HG03521 (cell line): ENCODE measurements at regions not wholly inside any gene's neighbourhood (a gene's known extent, or its start where the extent isn't known, plus 50 kb on each side); places are given as distances from the start of the nearest gene placed in this dataset.

Source experiments
- ATAC-seq: cut with Tn5 transposase; IDR thresholded peaks from one replicate; pipeline ENCODE4 v1.9.1; 2021; ENCODE audit warnings: mild to moderate bottlenecking, moderate library complexity; ENCODE audit not compliant: unreplicated experiment

DNA sequence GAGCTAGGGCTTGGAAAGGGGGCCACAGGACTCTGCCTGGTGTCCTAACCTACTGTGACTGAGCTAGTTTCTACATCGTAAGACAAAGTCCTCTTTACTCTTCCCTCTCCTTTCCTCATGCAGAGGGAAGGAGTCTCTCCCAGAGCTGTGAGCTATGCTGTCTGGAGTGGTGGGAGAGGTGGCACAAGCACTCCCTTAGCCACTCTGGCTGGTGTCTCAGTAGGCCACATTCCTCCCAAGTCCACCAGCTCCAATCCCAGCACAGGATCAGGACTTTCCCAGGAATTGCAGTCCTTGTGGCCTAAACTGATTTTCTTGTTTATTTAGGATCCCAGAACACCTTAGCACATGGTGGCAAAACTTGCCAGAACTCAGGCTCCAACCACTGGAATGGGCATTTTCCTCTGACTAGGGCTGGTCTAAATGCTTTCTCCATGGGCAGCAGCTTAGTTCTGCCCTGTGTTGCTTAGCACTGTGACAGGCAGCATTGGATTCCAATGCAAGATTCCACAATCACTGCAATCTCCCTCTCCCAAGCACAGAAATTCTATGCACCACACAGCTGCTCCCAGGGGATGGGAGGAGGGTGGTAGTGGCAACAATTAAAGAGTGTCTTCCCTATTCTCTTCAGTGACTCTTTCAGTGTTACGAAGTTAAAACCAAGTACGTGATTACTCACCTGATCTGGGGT is 733.3 kb downstream of the HACE1 start:
- no peak for ATAC-seq

DNA sequence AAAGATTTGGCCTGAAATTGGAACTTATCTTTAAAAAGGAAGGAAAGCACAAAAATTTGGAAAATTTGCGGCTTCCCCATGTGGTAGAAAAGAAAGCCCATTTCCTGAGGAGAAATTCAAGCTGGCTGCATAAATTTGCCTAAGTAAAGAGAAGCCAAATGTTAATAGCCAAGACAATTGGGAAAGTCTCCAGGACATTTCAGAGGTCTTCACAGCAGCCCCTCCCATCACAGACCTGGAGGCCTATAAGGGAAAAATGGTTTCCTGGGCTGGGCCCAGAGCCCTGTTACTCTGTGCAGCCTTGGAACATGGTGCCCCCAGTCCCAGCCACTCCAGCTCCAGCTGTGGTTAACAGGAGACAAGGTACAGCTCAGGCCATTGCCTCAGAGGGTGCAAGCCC is 736.5 kb downstream of the HACE1 start:
- ATAC-seq = no peak

DNA sequence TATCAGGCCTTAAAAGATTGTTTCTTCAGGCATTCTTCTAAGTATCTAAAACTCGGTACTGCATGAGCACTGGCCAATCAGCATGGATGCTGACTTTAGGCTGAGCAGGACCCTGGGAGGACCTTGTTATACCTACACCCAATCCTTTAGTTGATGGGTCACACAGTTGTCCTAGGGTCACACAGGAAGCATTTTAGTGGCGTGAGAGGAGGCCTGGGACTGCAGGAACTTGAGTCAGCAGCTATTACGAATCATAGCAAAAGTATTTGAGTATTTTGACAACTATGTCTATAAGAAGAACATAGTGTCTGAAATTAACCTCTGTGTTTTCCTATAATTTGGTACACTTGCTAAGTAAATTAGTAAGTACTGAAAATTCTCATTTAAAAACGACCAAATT is 741.4 kb downstream of the HACE1 start:
- ATAC-seq = no peak

DNA sequence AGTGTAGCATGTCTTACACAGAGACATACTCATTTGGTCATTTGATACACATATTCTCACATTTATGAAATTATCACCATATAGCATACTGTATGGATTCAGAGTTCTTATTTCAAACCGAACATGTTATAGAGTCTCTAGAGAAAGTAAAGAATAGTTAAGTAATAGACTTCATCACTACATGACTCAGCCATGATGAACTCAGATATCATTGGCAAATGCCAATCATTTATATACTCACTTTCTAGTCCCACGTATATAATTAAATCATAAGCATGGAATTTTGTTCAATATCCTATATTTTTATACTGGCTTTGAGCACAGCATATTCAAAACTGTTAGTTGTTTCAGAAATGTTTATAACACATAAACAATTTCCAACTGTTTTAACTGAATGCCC is 749.9 kb downstream of the HACE1 start:
- ATAC-seq = no peak

DNA sequence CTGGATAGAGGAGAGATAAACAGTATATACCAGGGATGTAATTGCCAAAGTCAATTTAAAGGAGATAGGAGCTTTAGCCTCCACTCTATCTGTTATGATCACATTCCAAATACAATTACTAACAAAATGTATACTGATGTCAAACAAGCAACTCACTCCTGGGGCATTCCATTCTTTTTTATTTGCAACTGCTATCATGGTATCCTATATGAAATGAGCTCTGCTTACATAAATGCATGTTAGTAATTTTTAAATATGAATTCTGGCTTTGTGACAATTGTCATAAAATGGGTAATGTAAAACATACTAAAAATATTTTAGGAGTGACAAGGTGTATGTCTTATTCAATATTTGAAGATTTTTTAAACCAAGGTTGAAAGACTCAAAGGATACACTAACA is 751.1 kb downstream of the HACE1 start:
- ATAC-seq = no peak

DNA sequence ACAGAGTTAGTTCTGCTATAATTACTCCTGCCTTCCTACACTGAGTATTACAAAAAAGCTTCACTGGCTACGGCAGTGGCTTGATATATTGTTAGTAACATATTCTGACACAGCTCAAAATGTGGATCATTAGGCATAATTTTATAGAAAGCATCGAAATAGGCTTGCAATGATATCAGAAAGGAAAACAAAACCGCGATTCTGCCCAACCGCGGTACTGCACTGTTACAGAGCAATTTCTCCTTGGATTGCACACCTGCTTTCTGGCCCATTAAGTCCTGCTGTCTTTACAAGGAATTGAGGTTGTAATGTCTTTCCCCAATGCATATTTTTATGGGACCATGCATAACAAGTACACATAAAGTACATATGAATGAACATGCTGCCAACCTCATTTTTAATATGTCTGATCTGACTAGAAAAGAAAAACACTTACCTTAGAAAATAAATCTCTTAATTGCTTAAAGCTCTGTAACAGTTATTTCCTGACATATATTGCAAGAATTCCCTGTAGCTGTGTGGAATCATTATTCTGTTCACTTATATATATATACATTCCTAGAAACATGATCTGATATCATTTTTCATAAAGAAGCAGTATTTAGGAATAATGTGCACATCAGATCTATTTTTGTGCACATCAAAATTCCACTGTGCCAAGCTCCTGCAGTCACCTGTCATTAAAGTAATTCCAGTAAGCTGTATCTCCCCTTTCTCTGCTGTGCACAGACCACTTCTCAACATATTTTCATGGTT is 763.9 kb downstream of the HACE1 start:
- no peak for ATAC-seq

DNA sequence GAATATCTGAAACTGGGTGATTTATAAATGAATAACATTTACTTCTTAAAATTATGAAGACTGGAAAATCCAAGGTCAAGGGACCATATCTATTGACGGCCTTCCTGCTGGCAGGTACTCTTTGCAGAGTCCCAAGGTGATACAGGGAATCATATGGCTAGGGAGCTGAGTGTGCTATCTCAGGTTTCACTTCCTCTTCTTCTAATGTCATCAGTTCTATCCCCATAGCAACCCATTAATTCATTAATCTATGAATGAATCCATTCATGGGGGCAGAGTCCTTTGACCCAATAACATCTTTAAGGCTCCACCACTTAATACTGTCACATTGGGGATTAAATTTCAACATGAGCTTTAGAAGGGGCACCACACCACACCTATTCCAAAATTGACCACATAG is 772.0 kb downstream of the HACE1 start:
- no peak for ATAC-seq

DNA sequence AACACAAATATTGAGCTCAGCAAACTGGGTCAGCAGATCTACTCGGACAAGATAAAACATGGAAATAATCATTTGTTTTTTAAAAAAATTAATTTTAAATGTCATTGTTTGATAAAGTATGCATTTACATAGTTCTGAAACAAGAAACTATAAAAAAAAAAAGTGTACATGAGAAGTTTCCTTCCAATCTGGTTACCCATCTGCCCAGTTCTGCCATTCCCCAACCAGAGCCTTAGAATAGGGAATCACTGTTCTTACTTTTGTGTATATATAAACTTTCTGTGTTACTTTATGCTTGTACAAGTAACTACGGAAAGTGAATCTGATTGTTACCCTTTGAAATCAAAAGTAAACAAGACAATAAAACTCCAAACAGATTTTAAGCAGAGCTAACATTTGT is 791.4 kb downstream of the HACE1 start:
- no peak for ATAC-seq

DNA sequence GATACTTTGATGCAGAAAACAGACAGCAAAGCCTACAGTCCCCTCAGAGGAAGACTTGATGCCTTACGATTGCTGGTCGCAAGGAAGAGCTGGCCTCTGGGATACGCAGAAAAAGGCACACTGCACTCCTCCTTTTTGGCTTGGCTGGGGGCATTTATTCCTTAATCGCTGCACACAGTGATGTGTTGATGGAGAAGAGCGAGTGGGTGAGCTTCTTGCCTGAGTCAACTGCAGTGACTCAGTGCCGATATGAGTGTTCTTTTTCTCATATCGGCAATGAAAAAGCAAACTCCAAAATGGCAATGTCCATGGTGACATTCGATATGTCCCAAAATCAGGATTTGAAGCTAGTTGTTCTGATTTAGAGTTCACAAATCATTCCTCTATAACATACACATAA is 794.8 kb downstream of the HACE1 start:
- ATAC-seq = no peak

DNA sequence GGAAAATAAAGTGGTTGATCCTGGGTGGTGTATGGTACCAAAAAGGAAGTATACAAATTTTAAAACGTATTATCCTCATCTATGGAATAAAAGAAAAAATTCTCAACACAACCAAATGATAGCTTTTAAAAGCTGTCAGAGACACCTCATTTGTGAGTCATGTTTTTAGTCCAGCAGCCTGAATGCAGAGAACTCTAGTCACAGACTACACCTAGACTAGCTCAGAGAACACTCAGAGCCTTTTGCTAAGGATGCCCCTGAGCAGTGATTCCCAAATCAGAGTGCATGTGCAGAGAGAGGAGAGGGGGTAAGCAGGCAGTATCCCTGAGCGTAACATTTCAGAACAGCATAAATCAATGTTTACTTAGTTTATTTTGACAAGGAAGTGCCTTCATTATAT is 809.3 kb downstream of the HACE1 start:
- no peak for ATAC-seq

DNA sequence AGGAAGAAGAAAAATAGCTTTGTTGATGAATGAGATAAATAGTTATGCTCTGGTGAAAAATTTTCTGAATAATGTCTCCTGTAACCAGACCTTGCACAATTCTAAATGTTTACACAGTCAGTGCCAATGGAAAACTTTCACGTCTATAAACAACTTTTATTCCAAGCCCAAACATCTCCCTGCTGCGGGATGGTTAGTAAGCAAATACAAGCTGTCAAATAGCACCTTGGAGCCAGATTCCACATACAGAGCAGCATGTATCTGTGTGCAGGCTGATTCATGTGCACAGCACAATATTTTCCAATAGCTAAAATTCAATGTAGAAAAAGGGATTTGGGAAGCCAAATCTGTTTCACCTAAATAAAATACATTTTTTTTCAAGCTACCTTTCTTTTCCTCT is 813.3 kb downstream of the HACE1 start:
- ATAC-seq = no peak

DNA sequence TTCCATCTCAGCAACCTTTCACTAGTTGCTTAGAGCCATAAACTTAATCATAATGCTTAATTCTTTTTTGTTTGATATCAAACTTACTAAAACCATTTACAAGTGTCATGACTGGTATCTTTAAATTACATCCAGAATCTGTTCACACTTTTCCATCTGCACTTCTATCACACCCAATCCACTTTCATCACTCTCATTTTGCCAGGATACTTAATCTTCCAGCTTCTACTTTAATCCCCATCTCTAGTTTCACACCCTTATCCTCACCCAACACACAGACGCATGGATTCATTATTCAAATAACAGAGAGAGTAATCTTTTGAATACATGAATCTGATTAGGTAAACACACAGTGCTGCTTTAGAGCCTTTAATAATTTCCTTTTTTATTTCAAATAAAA is 828.4 kb downstream of the HACE1 start:
- no peak for ATAC-seq

DNA sequence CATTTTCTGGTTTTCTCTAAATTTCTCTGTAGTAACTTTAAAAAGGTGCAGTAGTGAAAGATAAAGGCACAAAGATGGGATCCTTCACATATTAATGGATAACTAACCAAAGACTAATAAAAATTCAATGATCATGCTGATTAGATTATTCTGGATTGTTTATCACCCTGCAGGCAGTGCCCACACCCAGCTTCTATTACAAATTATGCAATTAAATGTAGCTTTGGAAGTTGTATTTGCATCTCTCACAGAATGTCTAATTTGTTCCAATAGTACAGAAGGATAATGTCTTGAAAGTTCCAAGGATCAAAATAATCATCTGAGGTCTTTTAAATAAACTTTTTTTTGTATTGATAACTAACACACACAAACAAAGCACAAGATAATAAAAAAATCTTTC is 837.6 kb downstream of the HACE1 start:
- ATAC-seq = no peak

DNA sequence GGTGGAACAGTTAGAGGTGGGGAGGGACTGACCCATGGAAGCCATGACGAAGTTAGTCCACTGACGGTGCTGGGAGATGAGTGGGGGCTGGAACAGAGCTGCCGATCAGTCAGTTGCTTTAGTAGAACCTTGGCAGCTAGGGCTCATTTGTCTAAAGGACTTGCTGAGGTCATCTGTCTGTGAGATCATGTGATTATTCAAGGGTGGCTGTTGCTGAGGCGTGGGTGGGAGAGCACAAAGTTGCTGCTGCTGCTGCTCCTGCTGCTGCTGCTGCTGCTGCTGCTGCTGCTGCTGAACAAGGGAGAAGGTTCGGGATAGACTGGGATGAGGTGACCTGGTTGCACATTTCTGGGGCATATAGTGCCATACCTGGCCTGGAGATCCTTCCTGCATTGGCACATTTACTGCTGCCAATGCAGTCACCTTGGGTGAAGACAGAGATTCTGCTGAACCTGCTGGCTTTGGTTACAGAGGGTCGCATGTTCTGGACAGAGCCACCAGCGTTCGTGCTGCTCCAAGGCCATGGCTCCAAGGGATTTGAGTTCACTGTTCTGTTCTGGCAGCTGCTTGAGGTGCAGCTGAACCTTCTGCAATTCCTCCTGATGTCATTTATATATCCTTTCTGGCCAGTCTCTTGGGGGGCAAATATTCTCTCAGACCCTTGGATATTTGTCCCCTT is 840.5 kb downstream of the HACE1 start:
- ATAC-seq = no peak

DNA sequence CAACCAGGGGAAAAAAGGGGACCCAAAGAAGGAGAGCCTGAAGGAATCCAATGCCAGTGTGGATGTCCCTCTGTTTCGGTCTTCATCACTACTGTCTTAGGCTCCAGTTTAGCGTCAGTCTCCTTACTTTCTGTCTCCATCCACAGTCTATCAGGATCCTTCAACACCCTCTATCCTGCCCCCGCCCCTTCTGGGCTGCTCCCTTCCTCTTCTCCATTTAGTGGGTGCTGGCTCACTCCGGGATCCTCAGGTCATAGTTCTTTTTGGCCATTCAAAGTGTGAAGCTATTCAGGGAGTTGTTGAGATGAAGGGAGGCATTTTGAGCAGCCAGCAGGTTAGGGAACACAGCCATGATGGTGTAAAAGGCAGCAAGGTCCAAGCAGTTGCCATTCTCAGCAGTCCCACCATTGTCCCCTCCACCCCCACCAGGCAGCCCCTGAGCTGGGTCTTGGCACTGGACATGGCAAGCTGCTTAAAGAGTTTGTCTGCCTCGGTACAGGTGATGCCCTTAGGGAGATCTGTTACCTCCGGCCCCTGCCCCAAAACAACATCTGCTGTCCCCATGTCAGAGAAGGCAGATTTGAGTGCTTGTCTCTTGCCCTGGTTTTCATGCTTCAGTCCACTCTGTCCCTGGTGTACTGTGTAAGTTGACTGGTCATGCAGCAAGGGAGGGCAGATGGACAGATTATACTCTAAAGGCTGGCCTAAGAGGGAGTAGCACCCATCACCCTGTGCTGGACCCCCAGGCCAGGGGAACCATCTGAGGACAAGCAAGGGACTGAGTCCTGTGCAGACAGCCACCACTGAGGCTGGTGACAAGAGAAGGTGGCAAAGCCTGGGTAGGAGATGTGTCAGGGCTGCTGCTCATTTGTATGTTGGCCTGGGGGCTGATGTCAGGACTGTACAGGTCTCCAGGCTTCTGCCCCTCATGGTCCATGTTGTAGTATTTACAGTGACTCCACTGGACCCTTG is 842.0 kb downstream of the HACE1 start:
- no peak for ATAC-seq

DNA sequence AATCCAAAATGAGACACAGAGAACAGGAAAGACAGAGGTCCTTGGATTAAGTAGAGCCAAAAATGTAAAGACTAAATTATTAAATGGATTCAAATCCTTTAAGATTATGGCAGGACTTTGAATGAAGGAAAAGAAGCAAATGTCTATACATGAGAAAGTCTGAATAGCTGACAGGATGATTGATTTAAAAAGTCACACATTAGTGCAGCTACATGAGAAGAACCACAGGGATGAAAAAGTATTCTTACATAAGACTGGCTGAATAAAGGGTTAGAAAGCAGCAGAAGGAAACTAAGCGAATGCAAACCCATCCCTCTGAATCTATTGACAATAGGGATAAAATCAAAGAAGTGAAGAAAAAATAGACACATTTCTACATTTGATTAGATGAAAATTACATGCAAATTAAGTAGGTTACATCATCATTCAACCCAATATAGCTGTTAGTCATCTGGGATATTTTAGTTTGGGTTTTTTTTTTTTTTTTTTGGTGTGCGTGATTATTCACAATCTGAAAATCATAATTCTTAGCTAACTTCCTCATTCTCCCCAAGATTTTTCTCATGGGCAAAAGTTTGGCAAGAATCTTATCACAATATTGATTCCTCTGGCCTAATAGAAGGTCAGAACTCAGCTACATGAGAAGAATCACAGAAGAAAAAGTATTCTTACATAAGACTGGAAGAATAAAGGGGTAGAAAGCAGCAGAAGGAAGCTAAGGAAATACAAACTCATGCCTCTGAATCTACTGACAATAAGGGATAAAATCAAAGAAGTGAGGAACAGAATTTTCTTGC is 845.4 kb downstream of the HACE1 start:
- ATAC-seq = no peak

DNA sequence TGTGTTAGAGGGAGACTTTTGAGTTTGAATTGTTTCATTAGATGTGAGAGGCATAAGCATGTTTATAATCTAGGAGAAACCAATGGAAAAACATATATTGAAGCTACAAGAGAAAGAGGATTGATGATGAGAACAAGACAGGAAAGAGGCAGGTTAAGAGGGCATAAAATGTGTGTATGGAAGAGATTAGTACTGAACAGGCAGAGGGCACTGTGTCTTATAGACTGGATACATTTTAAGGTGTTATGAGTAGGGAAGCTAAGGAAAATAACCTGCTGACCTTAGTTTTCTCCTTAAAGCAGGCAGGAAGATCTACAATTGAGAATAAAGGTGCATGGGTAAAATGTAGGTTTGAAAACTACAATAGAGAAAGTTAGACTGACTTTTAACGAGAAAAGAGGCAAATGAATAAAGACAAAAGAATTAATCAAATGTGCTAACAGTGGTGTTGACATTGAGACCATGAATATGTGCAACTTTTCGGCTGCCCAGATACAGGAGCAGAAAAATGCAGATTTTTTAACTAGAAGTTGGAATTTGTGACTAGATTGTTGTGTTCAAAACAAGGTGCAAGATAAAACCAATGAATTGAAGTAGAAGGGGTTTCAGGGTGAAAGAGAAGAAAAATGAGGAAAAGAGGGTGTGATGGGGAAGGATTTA is 846.3 kb downstream of the HACE1 start:
- no peak for ATAC-seq

DNA sequence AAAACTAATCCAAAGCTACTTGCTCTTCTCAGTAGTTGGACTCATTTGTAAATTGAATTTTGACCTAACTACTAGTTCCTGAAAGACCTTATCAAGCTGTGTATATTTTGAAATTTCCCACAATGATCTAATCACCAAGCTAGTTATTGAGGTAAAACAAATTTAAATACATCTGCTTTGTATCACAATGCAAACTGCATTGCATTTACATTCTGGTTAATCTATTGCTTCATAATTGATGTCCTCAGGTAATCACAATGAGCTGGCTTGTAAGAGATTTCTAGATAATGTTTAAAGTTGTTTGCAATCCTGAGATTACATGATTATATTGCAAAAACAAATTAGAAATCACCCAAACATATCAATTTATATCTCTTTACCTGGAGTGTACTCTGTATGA is 848.8 kb downstream of the HACE1 start:
- ATAC-seq = no peak

DNA sequence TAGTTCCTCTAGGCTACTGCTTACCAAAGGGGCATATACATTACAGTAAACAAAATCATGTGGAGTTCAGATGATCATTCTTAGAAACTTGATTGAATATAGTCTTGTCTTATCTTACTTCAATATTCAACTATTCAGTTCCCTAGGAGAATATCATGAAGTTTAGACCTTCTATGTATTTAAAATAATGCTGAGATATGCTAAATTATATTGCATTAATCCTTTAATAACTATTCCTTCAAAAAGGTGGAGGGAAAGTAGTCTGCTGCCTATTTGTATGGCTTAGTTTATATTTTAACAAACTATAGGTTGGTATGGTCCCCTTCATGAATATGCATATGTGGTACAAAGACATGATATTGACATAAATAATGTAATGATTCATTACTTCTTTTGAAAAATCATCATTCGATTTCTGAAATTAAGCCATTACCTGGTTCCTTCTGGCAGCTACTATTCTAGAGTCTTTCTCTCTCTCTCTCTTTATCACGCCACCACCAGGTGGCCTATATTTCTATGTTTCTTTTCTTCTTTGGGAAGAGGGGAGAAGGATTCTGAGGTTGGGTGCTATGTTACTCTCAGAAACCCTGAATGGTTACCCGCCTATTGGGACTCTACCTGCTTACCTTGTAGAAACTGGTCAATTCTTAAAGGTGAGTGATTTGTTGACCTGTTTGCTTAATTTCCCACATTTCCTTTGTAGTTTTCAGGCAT is 855.8 kb downstream of the HACE1 start:
- ATAC-seq = no peak
